ENCODE measurements at regions not wholly inside any gene's neighbourhood (a gene's known extent, or its start where the extent isn't known, plus 50 kb on each side); places are given as distances from the start of the nearest gene placed in this dataset.
"Not testable (repeated sequence)": the region's sequence is repeated elsewhere in the genome, so short reads cannot be mapped to it uniquely, and the experiment has no call there.

DNA sequence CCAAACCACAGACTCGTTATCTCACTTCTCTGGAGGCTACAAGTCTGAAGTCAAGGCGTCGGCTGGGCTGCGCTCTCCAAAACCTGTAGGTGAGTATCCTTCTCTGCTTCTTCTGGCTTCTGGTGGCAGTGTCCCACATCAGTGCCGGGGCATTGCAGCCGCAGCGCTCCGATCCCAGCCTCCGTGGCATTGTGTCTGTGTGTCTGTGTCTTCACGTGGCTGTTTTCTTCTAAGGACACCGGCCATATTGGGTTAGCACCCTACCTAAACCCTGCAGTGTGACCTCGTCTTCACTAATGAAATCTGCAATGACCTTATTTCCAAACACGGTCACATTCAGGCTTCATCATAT, 584.9 kb upstream of the COBL start:
- in situ Hi-C loops (cut with HindIII; ENCODE audit: low sequenced_read_pairs): no loop called here
- no peak overlapping the region for H3K4me3 ChIP-seq (ENCODE audit: low read depth, low read length)
- DNase-seq (ENCODE audit: low read depth, low spot score): no peak
- TF ChIP-seq, protein P1, sequence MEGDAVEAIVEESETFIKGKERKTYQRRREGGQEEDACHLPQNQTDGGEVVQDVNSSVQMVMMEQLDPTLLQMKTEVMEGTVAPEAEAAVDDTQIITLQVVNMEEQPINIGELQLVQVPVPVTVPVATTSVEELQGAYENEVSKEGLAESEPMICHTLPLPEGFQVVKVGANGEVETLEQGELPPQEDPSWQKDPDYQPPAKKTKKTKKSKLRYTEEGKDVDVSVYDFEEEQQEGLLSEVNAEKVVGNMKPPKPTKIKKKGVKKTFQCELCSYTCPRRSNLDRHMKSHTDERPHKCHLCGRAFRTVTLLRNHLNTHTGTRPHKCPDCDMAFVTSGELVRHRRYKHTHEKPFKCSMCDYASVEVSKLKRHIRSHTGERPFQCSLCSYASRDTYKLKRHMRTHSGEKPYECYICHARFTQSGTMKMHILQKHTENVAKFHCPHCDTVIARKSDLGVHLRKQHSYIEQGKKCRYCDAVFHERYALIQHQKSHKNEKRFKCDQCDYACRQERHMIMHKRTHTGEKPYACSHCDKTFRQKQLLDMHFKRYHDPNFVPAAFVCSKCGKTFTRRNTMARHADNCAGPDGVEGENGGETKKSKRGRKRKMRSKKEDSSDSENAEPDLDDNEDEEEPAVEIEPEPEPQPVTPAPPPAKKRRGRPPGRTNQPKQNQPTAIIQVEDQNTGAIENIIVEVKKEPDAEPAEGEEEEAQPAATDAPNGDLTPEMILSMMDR (IDR thresholded peaks at IDR 0.05; ENCODE audit: low read depth, low read length): no peak

DNA sequence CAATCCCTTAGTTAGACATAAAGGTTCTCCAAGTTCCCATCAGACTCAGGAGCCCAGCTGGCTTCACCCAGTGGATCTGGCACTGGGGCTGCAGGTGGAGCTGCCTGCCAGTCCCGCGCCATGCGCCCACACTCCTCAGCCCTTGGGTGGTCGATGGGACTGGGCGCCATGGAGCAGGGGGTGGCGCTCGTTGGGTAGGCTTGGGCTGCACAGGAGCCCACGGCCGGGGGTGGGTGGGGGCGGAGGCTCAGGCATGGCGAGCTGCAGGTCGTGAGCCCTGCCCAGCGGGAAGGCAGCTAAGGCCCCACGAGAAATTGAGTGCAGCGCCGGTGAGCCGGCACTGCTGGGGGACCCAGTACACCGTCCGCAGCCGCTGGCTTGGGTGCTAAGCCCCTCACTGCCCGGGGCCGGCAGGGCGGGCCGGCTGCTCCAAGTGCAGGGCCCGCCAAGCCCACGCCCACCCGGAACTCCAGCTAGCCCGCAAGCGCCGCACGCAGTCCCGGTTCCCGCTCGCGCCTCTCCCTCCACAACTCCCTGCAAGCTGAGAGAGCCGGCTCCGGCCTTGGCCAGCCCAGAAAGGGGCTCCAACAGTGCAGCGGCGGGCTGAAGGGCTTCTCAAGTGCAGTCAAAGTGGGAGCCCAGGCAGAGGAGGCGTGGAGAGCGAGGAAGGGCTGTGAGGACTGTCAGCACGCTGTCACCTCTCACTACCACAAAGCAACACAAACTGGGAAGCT, 584.3 kb upstream of the COBL start:
- H3K4me3 ChIP-seq (ENCODE audit: low read depth, low read length); in situ Hi-C loops (cut with HindIII; ENCODE audit: low sequenced_read_pairs); DNase-seq (ENCODE audit: low read depth, low spot score): not testable (repeated sequence)

DNA sequence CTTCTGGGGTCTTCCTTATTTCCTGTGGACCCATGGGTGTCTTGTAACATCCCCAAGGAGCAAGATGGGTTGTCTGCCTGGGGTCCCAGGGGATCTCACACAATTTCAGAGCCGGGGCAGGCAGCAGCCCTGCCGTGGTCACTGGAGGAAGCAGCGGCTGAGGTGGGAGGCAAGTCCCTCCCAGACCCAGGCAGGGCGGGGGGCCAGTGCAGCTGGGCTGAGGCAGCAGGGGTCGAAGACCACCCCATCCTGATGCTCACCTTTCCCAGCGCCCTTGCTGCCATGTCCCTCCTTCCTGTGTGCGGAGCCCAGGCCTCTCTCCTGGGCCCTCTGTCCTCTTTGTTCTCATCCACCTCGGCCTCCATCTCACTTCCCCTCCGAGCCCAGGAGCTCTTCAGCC, 583.0 kb upstream of the COBL start:
- no peak overlapping the region for H3K4me3 ChIP-seq (ENCODE audit: low read depth, low read length)
- TF ChIP-seq, protein P1 (IDR thresholded peaks at IDR 0.05; ENCODE audit: low read depth, low read length): no peak
- in situ Hi-C loops (cut with HindIII; ENCODE audit: low sequenced_read_pairs): no loop called here
- DNase-seq (ENCODE audit: low read depth, low spot score): no peak

DNA sequence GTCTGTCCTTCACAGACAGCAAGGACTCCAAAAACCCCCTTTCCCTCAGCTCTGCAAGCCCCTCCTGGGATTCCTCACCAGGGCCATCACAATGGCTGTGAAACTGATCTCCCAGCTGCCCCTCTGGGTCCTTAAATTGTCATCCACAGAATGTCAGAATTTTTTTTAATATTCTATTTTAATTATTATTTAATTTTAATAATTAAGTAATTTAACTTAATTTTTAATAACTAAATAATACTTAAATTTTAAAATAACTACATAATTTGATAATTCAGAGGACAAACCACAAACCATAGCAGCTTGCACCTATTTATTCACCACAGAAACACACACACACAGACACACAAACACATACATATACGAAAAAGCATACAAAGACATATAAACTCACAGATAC, 565.8 kb upstream of the COBL start:
- in situ Hi-C loops (cut with HindIII; ENCODE audit: low sequenced_read_pairs): no loop called here
- no peak for DNase-seq (ENCODE audit: low read depth, low spot score)
- no peak overlapping the region for H3K4me3 ChIP-seq (ENCODE audit: low read depth, low read length)
- TF ChIP-seq, protein P1 (IDR thresholded peaks at IDR 0.05; ENCODE audit: low read depth, low read length): no peak

DNA sequence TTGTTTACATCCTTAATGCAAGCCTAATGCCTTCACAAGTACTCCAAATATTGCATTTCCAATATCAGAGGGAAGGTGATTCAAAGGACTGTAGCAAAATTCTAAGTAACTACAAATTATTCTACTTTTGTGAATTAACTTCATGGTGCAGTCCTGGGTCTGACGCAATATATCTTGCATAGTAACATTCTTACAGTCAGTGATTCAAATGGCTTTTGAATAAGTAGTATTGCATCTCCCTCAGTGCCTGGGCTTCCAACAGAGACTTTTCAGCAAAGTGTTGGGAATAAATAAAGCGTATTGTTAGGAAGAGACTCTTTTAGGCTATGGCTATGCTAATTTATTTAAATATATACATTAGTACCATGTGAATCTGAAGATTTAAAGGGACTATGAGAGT, 564.7 kb upstream of the COBL start:
- in situ Hi-C loops (cut with HindIII; ENCODE audit: low sequenced_read_pairs): no loop called here
- TF ChIP-seq, protein P1 (IDR thresholded peaks at IDR 0.05; ENCODE audit: low read depth, low read length): no peak
- DNase-seq (ENCODE audit: low read depth, low spot score): no peak
- H3K4me3 ChIP-seq (ENCODE audit: low read depth, low read length): no peak overlapping the region

DNA sequence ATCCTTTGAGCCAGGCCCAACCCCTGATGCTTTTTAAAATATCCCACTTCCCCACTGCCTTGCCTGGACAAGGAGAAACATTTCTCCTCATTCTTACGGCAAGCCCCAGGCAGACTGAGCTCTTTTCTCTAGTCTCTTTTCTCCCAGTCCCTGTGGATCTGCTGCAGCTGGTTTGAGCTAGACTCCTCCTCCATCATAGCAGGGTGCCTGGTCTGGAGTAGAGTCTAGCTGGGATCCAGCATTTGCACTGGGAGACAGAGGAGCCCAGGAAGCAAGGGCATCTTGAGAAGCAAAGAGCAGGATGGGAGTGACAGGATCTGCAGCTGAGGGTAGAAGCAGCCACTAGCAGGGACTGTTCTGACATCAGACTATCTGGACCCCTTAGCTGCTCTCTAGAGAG, 562.3 kb upstream of the COBL start:
- in situ Hi-C loops (cut with HindIII; ENCODE audit: low sequenced_read_pairs): no loop called here
- H3K4me3 ChIP-seq (ENCODE audit: low read depth, low read length): no peak overlapping the region
- TF ChIP-seq, protein P1 (IDR thresholded peaks at IDR 0.05; ENCODE audit: low read depth, low read length): no peak
- no peak for DNase-seq (ENCODE audit: low read depth, low spot score)

DNA sequence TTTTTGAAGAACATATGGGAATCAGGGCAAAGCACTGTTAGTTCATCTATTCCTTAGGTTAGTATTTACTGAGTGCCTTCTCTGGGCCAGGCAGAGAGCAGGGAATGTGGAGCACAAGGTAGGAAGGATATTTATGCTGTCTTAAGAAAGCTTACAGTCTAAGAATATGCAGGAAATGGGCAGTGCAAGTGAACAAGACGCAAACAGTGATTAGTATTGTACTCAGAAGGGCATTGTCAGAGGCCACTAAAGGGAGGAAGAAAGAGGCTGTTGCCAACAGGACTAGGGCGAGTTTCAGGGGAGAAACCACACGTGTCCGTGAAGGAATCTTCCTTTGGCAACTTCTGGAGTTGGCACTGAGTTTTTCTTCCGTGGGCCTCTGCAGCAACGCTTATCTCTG, 552.8 kb upstream of the COBL start:
- in situ Hi-C loops (cut with HindIII; ENCODE audit: low sequenced_read_pairs): no loop called here
- TF ChIP-seq, protein P1 (IDR thresholded peaks at IDR 0.05; ENCODE audit: low read depth, low read length): no peak
- H3K4me3 ChIP-seq (ENCODE audit: low read depth, low read length): no peak overlapping the region
- no peak for DNase-seq (ENCODE audit: low read depth, low spot score)
